ENCODE measurements at regions not wholly inside any gene's neighbourhood (a gene's known extent, or its start where the extent isn't known, plus 50 kb on each side); places are given as distances from the start of the nearest gene placed in this dataset.
"Not testable (repeated sequence)": the region's sequence is repeated elsewhere in the genome, so short reads cannot be mapped to it uniquely, and the experiment has no call there.

- no peaks in the 10 kb centered on the region for H3K27me3 ChIP-seq (ENCODE audit: insufficient read depth, poor library complexity, severe bottlenecking)
- no peak overlapping the region for H3K4me3 ChIP-seq (replicated peaks; ENCODE audit: insufficient read depth, low read length)
- TF ChIP-seq REST (IDR thresholded peaks at IDR 0.05; ENCODE audit: insufficient replicate concordance, low read depth) (no peak), GABPA (IDR thresholded peaks at IDR 0.05; ENCODE audit: low read depth) (no peak), SPI1 (IDR thresholded peaks at IDR 0.05; ENCODE audit: borderline replicate concordance, low read depth) (no peak), POLR2AphosphoS5 (IDR thresholded peaks at IDR 0.05; ENCODE audit: low read depth) (no peak), CTCF (IDR thresholded peaks at IDR 0.05; ENCODE audit: insufficient read depth, low read length) (no peak)
- H3K27ac ChIP-seq (replicated peaks), result no peak overlapping the region
- DNase-seq (ENCODE audit: low read depth in 1 of 2, low spot score in 1 of 2), result no peak
Measured at GRCh38 chr4:181855307-181855706, 387.9 kb upstream of the TENM3 start.

GRCh38 chr4:181857471-181857870 is 385.7 kb upstream of the TENM3 start:
- H3K4me3 ChIP-seq (replicated peaks; ENCODE audit: insufficient read depth, low read length); H3K27me3 ChIP-seq (ENCODE audit: insufficient read depth, poor library complexity, severe bottlenecking); DNase-seq (ENCODE audit: low read depth in 1 of 2, low spot score in 1 of 2); H3K27ac ChIP-seq (replicated peaks): not testable (repeated sequence)

- no peaks in the 10 kb centered on the region for H3K27me3 ChIP-seq (ENCODE audit: insufficient read depth, poor library complexity, severe bottlenecking)
- TF ChIP-seq CTCF (IDR thresholded peaks at IDR 0.05; ENCODE audit: insufficient read depth, low read length), result no peak
- TF ChIP-seq GABPA (IDR thresholded peaks at IDR 0.05; ENCODE audit: low read depth), result no peak
- no peak for TF ChIP-seq REST (IDR thresholded peaks at IDR 0.05; ENCODE audit: insufficient replicate concordance, low read depth)
- no peak for TF ChIP-seq SPI1 (IDR thresholded peaks at IDR 0.05; ENCODE audit: borderline replicate concordance, low read depth)
- TF ChIP-seq POLR2AphosphoS5 (IDR thresholded peaks at IDR 0.05; ENCODE audit: low read depth), result no peak
- H3K27ac ChIP-seq (replicated peaks), result no peak overlapping the region
- H3K4me3 ChIP-seq (replicated peaks; ENCODE audit: insufficient read depth, low read length), result no peak overlapping the region
- DNase-seq (ENCODE audit: low read depth in 1 of 2, low spot score in 1 of 2), result no peak
Measured at GRCh38 chr4:181858741-181859140, 384.5 kb upstream of the TENM3 start.

- TF ChIP-seq CTCF (IDR thresholded peaks at IDR 0.05; ENCODE audit: insufficient read depth, low read length) (no peak), SPI1 (IDR thresholded peaks at IDR 0.05; ENCODE audit: borderline replicate concordance, low read depth) (no peak), POLR2AphosphoS5 (IDR thresholded peaks at IDR 0.05; ENCODE audit: low read depth) (no peak), GABPA (IDR thresholded peaks at IDR 0.05; ENCODE audit: low read depth) (no peak), REST (IDR thresholded peaks at IDR 0.05; ENCODE audit: insufficient replicate concordance, low read depth) (no peak)
- Histone ChIP-seq H3K27ac (replicated peaks) (no peak overlapping the region), H3K4me3 (replicated peaks; ENCODE audit: insufficient read depth, low read length) (no peak overlapping the region), H3K27me3 (ENCODE audit: insufficient read depth, poor library complexity, severe bottlenecking) (no peaks in the 10 kb centered on the region)
- DNase-seq (ENCODE audit: low read depth in 1 of 2, low spot score in 1 of 2), result no peak
Measured at GRCh38 chr4:181859439-181859838, 383.8 kb upstream of the TENM3 start.

Data from HL-60 (cell line).